Upper lobe of left lung (tissue), 6 donors: ENCODE measurements at regions not wholly inside any gene's neighbourhood (a gene's known extent, or its start where the extent isn't known, plus 50 kb on each side); places are given as distances from the start of the nearest gene placed in this dataset.
A peak's percentile ranks its signal among the peaks of the same experiment; 100 is the strongest.

ENCODE experiments used
- ATAC-seq, 2 donors: fragments of 200-7000 bp; cut with Tn5 transposase; one replicate each; pipeline ENCODE4 v1.9.1; 2022; ENCODE audit warnings: mild to moderate bottlenecking in 2 of 2, moderate library complexity in 2 of 2; ENCODE audit not compliant: low FRiP score in 2 of 2
- DNase-seq, 2 donors: peaks; one replicate each; pipeline ENCODE4 v3.0.0-alpha.2; 2019 to 2020
- H3K27ac ChIP-seq, 4 donors: fragments of 200-600 bp; sonication (generic); one replicate each; pipeline ENCODE4 v1.5.1; 2016 to 2019
- H3K27me3 ChIP-seq, 4 donors: fragments of 200-600 bp; sonication (generic); one replicate each; pipeline ENCODE4 v1.5.1; 2017 to 2019
- H3K36me3 ChIP-seq, 4 donors: fragments of 200-600 bp; sonication (generic); one replicate each; pipeline ENCODE4 v1.5.1; 2016 to 2019
- H3K4me1 ChIP-seq, 4 donors: fragments of 200-600 bp; sonication (generic); one replicate each; pipeline ENCODE4 v1.5.1; 2018 to 2019
- H3K4me3 ChIP-seq, 4 donors: fragments of 200-600 bp; sonication (generic); one replicate each; pipeline ENCODE4 v1.5.1; 2017 to 2019; ENCODE audit warnings: mild to moderate bottlenecking in 2 of 4, moderate library complexity in 1 of 4
- H3K9me3 ChIP-seq, 4 donors: fragments of 200-600 bp; sonication (generic); one replicate each; pipeline ENCODE4 v1.5.1; 2018 to 2019
- EP300 ChIP-seq, 4 donors: sonication (generic); formaldehyde crosslinking; IDR thresholded peaks; one replicate each; pipeline ENCODE4 v1.5.1; 2017; ENCODE audit warnings: antibody characterized with exemption in 4 of 4, control low read depth in 2 of 4
- POLR2A ChIP-seq, 4 donors: fragments of 450-650 bp; IDR thresholded peaks; one replicate each; pipeline ENCODE4 v1.5.1; 2016 to 2017; ENCODE audit warnings: antibody characterized with exemption in 4 of 4, mild to moderate bottlenecking in 2 of 4
- POLR2AphosphoS5 ChIP-seq, 2 donors: sonication (generic); formaldehyde crosslinking; IDR thresholded peaks; one replicate each; pipeline ENCODE4 v1.5.1; 2017; ENCODE audit warnings: antibody characterized with exemption in 2 of 2
- WGBS, 2 donors: methylation state at CpG; one replicate each; pipeline ENCODE4 v1.1.5; 2017 to 2018; 5-methylcytosine and 5-hydroxymethylcytosine counted together
- TF ChIP-seq, protein P1 (sequence below), 6 experiments: fragments of 450-650 bp in 4 of 6; fragments of 200-600 bp in 2 of 6; sonication (generic) in 2 of 6; IDR thresholded peaks; one replicate each; pipeline ENCODE4 v1.5.1; 2016 to 2019; ENCODE audit warnings: antibody characterized with exemption in 6 of 6
- donor health status: DM: no; HTN: no; CAD: no; lungs with moderate emphysema.
- donor health status: DM: no; HTN: yes; CAD: no; lungs with severe emphysema.

DNA sequence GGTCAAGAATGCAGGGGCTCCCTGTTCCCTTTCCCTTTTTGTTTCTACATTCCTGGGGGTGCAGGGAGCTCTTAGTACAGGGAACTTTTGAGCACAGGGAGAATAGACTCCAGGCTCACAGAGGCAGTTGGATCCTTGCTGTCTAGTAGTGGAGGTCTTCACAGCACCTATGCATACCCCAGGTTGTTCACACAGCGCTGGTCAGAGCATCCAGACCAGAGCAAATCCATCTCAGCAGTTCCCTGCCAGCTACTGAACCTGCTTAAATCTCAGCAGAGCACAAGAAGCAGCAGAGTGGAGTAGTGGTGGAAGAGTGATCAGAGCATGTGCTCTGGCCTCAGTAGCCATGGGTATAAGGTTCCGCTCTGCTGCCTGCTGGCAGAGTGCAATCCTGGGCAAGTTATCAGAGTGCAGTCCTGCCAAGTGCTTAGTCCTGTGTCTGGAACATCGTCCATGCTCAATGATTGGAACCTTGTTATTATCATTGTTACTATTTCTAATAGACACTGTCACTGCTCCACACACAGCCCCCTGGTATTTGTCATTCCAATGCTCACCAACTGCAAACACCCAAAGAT lies 220.4 kb downstream of the CBLN1 start:
- Histone ChIP-seq H3K4me1 (no peaks in the 10 kb centered on the region), H3K9me3 (no peaks in the 10 kb centered on the region), H3K27ac (no peak overlapping the region), H3K27me3 (no peaks in the 10 kb centered on the region), H3K4me3 (no peak overlapping the region), H3K36me3 (no peaks in the 10 kb centered on the region)
- WGBS, 2 donors: 44 to 80% methylated on average over 1 to 3 of the region's 3 CpGs
- DNase-seq: no peak
- TF ChIP-seq, protein P1, sequence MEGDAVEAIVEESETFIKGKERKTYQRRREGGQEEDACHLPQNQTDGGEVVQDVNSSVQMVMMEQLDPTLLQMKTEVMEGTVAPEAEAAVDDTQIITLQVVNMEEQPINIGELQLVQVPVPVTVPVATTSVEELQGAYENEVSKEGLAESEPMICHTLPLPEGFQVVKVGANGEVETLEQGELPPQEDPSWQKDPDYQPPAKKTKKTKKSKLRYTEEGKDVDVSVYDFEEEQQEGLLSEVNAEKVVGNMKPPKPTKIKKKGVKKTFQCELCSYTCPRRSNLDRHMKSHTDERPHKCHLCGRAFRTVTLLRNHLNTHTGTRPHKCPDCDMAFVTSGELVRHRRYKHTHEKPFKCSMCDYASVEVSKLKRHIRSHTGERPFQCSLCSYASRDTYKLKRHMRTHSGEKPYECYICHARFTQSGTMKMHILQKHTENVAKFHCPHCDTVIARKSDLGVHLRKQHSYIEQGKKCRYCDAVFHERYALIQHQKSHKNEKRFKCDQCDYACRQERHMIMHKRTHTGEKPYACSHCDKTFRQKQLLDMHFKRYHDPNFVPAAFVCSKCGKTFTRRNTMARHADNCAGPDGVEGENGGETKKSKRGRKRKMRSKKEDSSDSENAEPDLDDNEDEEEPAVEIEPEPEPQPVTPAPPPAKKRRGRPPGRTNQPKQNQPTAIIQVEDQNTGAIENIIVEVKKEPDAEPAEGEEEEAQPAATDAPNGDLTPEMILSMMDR (IDR thresholded peaks at IDR 0.05): no peak
- TF ChIP-seq EP300 (IDR thresholded peaks at IDR 0.05) (no peak), POLR2AphosphoS5 (IDR thresholded peaks at IDR 0.05) (no peak), POLR2A (IDR thresholded peaks at IDR 0.05) (no peak)
- ATAC-seq: no peak

DNA sequence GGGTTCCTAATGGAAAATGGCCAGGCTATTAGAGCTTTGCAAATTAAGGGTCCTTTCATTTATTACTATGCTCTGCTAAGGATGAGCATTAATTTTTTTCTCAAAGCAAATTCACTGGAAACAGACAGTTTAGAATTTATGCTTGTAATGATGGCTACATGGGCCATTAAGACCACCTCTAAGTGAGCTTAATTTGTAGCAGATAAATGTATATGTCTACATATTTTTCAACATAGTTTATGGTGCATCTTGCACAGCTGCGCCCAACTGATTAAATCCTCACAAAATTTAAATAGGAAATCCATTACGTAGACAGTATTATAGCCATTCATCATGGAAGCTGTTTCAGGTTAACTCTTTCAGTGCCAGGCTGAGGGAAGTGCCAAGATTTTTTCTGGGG lies 220.9 kb downstream of the CBLN1 start:
- no peak overlapping the region for H3K27ac ChIP-seq
- 27 to 31% methylated on average over 2 of the region's 2 CpGs for WGBS, 2 donors
- no peak for TF ChIP-seq EP300 (IDR thresholded peaks at IDR 0.05)
- TF ChIP-seq, protein P1 (IDR thresholded peaks at IDR 0.05): no peak
- no peak for TF ChIP-seq POLR2A (IDR thresholded peaks at IDR 0.05)
- TF ChIP-seq POLR2AphosphoS5 (IDR thresholded peaks at IDR 0.05): no peak
- DNase-seq: no peak
- no peaks in the 10 kb centered on the region for H3K4me1 ChIP-seq
- H3K27me3 ChIP-seq: no peaks in the 10 kb centered on the region
- H3K9me3 ChIP-seq: no peaks in the 10 kb centered on the region
- H3K36me3 ChIP-seq: no peaks in the 10 kb centered on the region
- no peak for ATAC-seq
- H3K4me3 ChIP-seq: no peak overlapping the region

DNA sequence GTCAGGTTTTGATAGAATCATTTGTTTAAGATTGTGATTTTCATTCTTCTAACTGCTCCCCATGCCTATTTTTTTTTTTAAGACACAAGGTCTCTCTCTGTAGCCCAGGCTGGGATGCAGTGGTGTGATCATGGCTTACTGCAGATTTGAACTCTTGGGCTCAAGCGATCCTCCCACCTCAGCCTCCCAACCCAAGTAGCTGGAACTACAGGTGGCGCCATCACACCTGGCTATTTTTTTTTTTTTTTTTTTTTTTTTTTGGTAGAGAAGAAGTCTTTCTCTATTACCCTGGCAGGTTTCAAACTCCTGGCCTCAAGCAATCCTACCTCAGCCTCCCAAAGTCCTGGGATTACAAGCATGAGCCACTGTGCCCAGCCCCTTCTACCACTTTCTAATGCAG lies 223.3 kb downstream of the CBLN1 start:
- DNase-seq (no peak), ATAC-seq (no peak)
- Histone ChIP-seq H3K27ac (no peak overlapping the region), H3K9me3 (no peaks in the 10 kb centered on the region), H3K27me3 (no peaks in the 10 kb centered on the region), H3K36me3 (no peaks in the 10 kb centered on the region), H3K4me1 (no peaks in the 10 kb centered on the region), H3K4me3 (no peak overlapping the region)
- no peak for TF ChIP-seq POLR2AphosphoS5 (IDR thresholded peaks at IDR 0.05)
- TF ChIP-seq, protein P1 (IDR thresholded peaks at IDR 0.05): no peak
- no peak for TF ChIP-seq EP300 (IDR thresholded peaks at IDR 0.05)
- TF ChIP-seq POLR2A (IDR thresholded peaks at IDR 0.05): no peak
- WGBS, 2 donors: 58 to 91% methylated on average over 2 of the region's 2 CpGs

DNA sequence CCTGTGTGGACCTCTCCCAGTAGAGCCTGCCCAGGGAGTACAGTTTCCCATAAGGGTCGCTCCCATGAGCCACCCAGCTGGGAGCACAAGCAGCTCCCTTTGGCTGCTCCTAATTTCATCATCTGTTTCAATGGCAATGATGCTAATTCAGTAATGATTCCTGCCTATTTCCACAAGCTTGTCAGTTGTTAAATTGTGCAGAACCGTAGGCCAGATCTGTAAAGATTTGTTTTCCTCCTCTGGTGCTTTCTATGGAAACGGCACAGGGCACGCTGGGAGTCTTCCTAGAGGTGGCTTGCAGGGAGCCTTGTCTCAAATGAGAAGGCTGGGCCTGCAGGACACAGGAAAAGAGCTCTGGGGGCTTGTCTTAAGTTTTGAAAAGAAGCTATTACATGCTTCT lies 223.7 kb downstream of the CBLN1 start:
- WGBS, 2 donors: 56 to 75% methylated on average over 4 of the region's 4 CpGs
- H3K4me3 ChIP-seq: no peak overlapping the region
- ATAC-seq (no peak), DNase-seq (no peak)
- no peaks in the 10 kb centered on the region for H3K9me3 ChIP-seq
- no peaks in the 10 kb centered on the region for H3K4me1 ChIP-seq
- TF ChIP-seq EP300 (IDR thresholded peaks at IDR 0.05): no peak
- no peak for TF ChIP-seq POLR2A (IDR thresholded peaks at IDR 0.05)
- no peak for TF ChIP-seq POLR2AphosphoS5 (IDR thresholded peaks at IDR 0.05)
- TF ChIP-seq, protein P1 (IDR thresholded peaks at IDR 0.05): no peak
- H3K36me3 ChIP-seq: no peaks in the 10 kb centered on the region
- no peaks in the 10 kb centered on the region for H3K27me3 ChIP-seq
- H3K27ac ChIP-seq: no peak overlapping the region

DNA sequence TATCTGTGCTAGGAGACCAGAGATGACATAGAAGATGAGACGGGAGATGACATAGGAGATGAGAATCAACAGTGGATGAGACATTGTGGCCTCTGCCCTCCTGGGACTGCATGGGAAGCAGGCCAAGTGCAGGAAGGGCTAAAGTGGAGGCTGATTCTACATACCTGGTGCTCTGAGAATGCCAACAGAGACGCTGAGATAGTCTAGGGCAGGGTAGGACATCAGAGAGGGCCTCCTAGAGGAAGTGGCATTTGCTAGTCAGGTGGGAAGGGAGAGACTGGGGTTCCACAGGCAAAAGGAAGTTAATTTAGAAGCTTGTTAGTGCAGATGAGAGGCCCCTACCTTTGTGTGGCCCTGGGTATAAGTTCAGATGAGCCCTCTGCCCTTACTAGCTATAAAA lies 224.2 kb downstream of the CBLN1 start:
- Histone ChIP-seq H3K4me3 (no peak overlapping the region), H3K4me1 (no peaks in the 10 kb centered on the region), H3K9me3 (no peaks in the 10 kb centered on the region), H3K27ac (no peak overlapping the region), H3K36me3 (no peaks in the 10 kb centered on the region), H3K27me3 (no peaks in the 10 kb centered on the region)
- 78 to 89% methylated on average over 2 of the region's 2 CpGs for WGBS, 2 donors
- TF ChIP-seq EP300 (IDR thresholded peaks at IDR 0.05) (no peak), POLR2A (IDR thresholded peaks at IDR 0.05) (no peak), POLR2AphosphoS5 (IDR thresholded peaks at IDR 0.05) (no peak)
- TF ChIP-seq, protein P1 (IDR thresholded peaks at IDR 0.05): no peak
- ATAC-seq (peak in 1 of 2 donors; percentile 12), DNase-seq (no peak)
